KG1 (cell line): ENCODE measurements at regions not wholly inside any gene's neighbourhood (a gene's known extent, or its start where the extent isn't known, plus 50 kb on each side); places are given as distances from the start of the nearest gene placed in this dataset.
A peak's percentile ranks its signal among the peaks of the same experiment; 100 is the strongest.

Source experiments
- DNase-seq: peaks from one replicate; lab custom pipeline; 2025; lab: John Stamatoyannopoulos, UW

DNA sequence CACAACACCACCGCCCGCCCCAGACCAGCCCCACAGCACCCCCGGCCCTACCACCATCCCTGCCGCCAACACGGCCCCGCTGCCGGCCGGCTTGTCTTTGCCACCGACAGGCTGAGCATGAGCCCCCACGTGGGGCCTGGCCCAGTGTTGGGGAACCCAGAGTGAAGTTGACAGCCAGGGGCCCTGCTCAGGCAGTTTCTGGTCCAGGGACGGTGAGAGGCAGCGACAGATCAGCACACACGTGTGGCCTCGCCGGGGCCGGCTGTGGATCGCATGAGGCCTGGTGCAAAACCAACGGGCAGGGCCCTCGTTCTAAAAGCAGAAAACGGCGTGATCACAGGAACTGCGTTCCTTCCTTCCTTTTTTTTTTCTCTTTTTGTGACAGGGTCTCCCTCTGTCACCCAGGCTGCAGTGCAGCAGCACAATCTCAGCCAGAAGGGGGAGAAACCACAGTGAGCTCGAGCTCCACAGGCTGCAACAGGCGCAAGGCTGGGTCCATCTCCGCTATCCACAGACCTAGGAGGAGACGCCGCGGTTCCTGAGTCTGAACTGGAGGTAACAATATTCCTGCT, 50.5 kb upstream of the FBRSL1 start:
- DNase-seq: peak; percentile 3

DNA sequence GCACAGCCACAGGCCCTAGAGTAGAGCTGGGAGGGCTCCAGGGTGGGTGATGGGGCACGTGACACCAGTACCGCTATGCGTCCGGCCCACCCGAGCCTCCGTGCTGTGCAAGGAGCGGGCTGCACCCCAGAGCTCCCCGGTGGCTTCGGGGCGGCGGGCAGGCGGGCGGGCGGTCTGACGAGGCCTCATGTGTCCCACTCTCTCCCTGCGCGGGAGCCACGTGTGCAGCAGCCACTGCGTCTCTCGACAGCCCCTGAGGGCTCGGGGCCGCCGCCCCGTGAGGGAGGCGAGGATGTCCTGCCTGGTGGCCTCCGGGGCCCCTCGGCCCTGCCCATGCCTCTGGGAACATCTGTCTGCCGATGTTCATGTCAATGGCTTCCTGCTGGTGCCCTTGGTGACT, 51.2 kb upstream of the FBRSL1 start:
- DNase-seq: no peak

DNA sequence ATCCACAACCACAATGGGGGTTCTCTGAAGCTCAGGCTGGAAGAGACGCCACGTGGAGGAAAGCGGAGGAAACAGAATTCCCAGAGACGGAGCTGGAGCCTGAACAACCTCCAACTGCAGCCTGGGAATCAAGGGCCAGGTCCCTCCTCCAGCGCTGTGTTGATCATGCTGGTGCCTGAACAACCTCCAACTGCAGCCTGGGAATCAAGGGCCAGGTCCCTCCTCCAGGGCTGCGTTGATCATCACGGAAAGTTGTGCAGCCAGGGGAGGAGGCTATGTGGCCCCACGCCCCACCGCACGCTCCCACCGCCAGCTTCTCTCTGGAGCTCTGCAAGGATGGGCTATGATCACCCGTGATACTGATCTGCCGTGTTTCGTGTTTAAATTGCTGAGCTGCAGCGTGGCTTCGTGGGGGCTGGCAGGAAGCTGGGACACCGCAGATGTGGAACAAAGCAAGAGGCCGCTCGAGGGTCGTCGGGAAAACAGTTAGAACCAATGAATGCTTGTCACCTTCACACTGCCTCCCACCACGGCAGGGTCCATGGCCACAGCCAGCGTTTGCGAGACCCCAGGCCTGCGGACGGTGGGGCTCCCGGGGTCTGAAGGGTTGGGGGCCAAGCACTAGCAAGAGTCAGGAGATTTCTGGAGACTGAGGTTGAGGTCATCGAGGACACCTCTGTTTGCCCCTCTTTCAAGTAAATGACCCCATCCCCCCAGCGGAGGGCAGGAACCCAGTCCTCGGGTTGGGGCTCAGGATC, 51.8 kb upstream of the FBRSL1 start:
- DNase-seq: no peak

DNA sequence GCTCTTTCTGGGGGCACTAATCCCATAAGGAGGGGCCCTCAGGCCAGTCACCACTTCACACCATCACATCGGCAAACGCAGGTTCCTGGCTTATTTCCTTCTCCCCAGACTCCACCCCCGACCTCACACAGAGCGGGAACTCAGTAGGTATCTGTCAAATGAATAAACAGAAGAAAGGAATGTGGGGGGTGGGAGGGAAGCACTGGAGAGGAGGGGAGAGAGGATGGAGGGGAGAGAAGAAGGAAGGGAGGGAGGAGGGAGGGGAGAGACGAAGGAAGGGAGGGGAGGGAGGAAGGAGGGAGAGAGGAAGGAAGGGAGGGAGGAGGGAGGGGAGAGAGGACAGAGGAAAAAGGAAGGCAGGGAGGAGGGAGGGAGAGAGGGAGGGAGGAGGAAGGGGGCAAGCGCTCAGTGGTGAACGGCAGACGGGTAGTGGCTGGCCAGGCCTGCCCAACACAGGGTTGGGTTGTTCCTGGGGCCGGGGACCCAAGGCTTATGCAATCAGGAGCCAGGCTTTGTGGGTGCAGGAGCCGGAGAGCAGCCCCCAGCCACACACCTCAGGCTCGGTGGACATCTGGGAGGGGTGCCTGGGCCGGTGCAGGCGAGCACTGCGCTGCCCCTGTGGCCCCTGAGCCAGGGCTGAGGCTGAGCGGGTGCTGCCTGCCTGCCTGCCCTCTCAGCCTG, 52.6 kb upstream of the FBRSL1 start:
- no peak for DNase-seq

DNA sequence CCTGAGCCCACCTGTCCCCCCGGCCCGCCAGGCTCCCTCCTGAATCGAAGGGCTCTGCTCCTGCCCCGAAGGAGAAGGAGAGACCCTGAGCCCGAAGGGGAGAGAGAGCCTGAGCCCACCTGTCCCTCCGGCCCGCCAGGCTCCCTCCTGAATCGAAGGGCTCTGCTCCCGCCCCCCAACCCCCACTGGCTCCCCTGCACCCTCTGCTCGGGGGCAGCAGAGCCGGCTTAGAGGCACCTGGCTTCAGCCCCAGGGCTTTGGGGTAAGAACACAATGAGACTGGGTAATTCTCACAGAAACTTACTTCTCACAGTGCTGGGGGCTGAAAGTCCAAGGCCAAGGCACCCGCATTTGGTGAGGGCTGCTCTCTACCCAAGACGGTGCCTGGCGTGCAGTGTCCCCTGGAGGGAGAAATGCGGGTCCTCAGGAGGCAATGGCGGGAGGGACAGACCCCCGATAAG, 53.1 kb upstream of the FBRSL1 start:
- no peak for DNase-seq

DNA sequence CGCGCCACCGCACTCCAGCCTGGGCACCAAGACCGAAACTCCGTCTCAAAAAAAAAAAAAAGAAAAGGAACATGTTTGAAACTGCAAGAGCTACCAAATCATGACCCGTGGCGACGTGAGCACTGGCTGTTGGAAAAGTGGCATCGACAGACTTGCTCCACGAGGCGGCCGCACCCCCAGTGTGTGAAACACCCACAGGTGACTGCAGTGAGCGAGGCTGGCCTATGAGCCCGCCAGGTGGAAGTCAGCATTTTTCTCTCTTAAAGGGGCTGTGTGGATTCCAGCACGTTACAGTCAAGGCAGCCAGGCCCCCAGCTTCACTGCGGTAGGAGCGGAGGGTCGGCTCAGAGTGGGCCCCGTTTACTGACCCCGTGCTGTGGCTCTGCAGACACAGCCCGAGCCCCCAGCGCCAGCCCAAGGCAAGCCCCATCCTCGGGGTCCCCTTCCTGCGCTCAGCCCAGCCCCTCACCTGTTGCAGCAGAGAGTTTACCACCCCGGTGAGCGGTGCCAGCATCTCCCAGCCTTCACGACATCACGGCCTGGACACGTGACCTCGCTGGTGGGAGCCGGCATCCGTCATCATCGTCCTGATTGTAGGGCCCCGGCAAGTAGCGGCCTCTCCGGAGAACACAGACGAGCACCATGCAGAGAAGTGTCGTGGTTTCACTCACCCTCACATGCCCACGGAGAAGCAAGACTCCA, 54.3 kb upstream of the FBRSL1 start:
- no peak for DNase-seq

DNA sequence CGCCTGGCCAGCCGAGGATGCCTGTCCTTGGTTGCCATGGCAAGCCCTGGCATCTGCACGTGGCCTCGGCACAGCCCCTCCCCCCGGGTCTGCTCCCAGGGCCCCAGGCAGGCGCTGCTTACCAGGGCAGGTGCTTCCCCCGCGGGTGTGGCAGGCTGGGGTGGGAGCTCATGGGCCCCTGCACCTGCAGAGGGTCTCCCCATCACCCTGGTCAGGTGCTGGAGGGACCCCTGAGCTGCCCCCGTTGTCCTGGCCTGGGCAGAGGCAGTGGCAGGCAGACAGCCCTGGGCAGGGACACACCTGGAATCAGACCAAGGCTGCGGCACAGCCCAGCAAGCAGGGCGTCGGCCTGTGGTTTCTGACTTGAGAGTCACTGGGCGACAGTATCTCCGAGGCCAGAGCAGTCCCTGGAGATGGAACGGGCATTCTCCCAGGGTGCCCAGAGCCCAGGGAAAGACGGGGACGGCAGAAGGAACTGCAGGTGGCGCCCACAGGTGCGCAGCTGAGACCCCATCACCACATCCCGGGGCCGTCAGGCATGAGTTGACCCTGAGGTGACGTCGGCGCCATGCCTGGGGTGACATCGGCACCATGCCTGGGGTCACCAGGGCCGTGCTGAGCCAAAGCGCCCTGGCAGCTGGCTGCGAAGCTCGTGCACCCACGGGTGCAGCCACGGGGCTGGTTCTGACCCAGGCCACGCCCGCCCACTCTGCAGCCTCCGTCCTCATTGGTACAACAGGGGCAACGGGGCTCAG, 56.1 kb upstream of the FBRSL1 start:
- DNase-seq: no peak

DNA sequence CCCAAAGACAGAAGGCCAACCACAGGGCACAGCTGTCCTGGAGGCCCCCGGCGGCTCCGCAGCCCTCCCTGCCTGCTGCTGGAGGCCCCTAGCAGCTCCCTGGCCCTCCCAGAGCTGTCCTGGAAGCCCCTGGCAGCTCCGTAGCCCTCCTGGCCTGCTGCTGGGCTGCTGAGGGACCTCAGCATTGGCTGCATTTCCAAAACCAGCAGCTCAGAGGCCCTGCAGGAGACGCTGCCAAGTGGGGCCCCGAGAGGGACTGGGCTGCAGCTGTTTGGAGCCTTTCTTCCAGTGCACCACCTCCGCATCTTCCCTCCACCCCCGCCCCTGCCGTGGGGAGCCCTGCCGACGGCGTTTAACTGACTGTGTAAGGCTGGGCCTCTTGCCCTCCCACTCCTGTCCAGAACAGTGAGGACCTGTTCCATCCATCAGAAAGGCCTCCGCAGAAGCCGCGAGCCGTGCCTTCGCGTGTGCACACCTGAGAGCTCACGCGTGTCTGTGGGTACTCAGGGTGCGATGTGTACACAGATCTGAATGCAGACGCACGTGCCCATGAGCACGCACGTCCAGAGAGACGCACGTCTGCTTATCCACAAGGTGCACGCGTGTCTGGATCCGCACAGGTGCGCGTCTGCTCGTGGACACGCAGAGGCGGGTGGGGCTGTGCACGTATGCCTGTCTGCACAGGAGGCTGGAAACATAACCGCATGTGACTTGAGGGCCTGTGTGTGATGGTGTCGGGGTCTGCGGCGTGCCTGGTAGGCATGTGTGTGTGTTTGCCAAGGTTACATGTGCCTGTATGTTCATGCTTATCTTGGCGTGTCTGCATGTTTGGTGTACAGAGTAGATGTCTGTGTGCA, 57.0 kb upstream of the FBRSL1 start:
- no peak for DNase-seq

DNA sequence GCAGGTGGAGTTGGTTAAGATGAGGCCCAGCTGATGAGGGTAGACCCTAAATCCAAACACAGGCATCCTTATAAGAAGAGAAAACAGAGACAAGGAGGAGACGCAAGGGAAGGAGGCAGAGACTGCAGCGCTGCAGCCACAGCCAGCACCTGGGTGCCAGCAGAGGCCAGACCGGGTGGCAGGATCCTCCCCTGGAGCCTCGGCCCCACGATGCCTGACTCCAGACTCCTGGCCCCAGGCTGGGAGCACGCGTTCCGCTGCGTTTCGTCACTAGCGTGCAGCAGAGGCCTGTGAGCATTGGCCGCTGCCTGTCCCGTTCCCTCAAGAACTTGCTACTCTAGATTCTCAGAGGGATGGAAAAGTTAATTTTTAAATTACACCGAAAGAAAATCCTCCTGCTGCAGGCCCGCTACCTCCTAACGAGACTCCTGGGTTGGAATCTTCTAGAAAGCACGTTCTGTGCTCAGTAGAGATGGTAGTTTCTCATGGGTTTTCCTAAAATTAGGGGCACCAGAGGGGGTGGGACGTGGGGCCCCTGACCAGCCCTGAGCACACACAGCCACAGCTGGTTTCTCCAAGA, 57.7 kb upstream of the FBRSL1 start:
- no peak for DNase-seq

DNA sequence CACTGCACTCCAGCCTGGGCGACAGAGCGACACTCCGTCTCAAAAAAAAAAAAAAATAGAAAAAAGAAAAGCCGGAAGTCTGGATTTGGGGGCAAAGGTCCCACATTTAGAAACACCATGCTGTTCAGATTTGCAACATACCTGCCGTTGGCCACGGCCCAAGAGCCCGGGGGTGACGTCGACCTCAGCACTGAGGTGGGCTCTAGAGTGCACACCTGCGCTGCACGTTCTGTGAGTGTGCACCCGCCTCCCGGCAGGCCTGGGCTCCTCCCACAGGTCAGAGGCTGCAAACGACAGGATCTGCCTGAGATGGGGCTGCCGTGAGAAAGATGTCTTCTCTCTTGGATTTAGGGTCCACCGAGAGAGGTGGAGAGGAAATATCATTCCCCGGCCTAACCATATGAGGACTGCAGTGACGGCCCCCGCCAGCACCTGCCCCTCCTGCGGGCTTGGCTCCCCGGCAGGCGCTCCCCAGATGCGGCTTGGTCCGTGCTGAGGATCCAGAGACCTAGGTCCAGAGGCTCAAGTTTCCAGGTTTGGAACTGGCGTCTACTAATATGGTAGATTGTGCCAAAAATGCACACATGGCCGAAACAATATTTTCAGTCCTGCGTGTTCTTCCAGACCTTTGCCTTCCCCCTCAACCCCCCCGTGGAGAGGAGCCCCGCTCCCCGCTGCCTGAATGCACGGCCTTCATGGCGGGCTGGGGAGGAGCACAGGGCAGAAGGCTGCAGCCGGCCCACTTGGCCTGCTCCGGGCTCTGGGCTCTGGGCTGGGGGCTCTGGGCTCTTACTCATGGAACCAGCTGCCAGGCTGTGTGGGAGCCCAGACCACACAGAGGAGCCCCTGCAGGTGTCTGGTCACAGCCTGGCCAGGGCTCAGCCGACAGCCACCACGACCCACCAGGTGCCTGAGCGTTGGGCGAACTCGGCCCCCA, 58.8 kb upstream of the FBRSL1 start:
- no peak for DNase-seq

DNA sequence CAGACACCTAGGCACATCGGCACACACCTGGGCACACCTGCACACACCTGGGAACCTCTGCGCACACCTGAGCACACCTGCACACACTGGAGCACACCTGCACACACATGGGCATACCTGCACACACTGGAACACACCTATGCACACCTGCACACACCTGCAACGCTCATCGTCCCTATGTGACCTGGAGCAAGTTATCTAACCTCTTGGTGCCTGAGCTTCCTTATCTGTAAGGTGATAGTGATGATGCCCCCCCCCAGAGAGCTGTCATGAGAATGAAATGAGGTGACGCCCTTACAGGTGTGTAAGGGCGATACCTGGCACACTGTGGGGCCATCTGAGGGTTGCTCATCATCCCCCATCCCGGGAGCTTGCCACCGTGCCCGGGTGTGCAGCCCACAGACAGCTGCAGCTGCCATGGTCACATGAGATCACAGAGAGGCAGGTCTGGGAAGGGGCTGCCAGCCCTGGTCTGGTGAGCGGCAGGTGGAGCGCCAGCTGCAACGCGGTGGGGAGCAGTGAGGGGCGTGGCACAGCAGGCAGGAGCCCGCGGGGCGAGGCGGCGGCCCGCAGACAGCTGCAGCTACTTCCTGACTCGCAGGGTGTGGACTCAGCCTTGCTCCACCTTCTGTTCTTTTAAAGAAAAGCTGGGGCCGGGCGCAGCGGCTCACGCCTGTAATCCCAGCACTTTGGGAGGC, 59.9 kb upstream of the FBRSL1 start:
- DNase-seq: no peak

DNA sequence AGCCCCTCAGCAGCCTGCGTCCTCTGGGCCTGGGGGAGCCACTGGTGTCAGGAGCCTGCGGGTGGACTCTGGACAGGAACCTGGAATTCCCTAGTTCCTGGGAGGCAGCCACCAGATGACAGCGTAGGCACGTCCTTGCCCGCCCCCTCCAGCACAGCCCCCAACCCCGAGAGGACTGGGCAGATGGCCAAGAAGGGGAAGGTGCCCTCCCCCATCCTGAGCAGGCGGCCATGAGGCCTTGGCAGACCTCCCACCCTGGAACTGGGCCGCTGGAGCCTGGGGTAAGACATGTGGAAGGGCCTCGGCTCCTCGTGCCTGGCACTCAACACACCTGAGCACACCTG, 60.4 kb upstream of the FBRSL1 start:
- DNase-seq: no peak

DNA sequence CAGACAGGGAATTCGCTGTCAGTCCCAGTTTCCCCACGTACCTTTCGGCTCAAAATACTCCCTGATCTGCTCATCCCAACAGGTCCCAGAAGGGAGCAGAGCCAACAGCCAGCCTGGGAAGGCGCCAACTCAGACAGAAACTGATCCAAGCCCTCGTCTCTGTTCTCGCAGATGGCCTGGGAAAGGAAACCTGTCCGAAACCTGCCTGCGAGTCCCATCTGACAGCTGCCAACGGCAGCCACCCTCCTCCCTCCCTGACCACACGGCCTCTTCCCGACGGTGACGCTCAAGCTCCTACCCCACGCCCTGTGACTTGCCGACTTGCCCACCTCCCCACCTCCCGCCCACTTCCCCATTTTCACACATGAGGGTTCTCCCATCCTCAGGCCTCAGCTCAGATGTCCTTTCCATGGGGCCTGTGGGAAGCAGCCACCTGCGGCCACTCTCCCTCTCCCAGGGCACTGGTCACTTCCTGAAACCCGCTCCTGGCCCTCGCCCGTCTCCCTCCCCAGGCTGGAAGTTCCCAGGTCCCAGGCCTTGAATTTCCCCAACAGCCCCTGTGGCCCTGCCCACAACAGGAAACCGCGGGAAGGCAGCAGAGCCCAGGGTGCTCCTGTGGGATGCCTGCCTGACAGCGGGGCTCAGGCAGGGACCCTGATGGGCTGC, 60.9 kb upstream of the FBRSL1 start:
- DNase-seq: peak; percentile 4

DNA sequence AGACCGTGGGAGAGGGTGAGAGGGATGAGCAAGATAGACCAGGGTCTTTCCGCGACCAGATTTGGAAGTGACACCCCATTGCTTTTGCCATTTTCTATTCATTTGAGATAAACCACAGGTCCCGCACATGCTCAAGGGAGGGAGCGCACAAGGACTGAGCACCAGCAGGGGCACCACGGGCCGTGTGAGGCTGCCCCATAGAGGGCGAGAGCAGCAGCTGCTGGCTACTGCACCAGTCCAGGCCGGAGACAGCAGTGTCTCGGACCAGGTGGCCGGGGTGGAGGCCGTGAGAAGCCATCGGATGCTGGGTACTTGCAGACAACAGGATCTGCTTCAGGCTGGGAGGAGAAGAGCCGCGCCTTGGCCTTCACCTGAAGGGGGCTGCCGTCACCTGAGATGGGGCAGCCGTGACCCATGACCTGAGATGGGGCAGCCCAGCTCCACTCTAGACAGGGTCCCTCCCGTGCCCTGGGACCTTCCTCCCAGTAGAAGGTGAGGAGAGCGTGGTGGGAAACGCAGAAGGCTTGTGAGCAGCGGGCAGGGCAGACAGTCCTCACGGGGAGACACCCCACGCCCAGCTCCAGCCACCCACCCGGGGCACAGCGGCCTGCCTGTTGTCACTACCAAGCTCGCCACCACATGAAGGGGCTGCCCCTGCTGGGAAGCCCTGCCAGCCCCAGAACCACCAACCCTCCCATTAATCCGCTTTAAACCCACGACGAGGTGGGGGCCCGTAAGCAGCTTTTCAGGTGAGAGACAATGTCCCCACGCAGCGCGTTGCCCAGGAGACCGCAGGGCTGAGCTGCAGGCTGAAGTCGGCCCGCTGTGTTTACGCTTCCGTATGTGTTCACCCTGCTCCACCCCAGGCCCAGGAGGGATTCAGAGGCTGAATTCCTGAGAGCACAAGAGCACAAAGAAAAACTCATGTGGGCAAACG, 61.7 kb upstream of the FBRSL1 start:
- no peak for DNase-seq

DNA sequence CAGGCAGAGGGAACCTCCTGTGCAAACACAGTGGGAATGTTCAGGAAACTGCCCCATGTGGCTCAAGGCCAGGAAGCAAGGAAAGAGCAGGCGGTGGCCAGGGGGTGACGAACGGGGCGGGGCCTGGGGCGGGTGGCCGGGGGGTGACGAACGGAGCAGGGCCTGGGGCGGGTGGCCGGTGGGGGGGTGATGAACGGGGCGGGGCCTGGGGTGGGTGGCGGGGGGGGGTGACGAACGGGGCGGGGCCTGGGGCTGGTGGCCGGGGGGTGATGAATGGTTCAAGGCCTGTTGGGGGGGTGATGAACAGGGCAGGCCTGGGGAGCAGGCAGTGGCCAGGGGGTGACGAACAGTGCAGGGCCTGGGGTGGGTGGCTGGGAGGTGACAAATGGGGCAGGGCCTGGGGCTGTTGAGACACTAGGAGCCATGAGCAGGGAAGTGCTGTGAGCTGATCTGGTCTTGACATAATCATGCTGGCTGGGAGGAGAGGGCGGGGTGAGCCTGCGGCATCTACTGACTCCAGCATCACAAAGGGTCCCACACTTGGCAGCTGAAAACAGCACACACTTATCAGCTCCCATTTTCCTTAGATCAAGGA, 62.7 kb upstream of the FBRSL1 start:
- no peak for DNase-seq

DNA sequence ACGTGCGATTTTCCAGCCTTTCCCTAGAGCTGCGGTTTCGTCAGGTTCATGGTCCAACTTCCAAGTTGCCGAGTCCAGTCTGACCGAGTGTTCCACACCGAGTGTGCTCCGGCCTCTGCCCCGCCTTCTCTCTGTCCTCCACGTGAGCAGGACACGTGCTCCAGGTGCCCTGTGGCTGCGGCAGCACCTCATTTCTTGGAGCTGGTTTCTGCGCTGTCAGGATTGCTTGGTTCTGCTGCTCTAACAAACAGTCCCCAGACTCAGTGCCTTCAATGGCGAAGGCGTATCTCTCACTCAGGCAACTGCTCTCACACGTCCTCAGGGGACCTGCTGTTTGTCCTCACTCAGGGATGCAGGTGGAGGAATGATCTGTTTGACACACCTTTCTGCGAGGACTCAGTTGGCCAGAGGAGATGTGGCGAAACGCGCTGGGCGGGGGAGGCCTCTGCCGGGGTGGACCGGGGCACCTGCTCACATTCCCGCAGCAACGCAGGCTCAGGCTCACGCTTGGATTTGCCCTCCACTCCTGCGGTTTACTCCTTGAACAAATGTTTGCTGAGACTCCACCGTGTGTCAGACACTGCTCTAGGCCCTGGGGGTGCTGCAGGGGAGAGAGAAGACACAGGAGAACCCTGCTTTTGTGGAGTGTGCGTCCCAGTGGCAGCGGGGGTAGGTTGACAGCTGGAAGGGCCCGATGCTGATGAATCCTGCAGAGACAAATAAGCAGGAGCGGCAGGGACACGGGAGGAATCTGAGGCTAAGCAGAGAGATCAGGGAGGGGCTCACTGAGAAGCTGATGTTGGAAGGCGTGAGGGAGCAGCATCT, 63.4 kb upstream of the FBRSL1 start:
- DNase-seq: no peak
